Neural cell (in vitro differentiated cells): ENCODE measurements at regions not wholly inside any gene's neighbourhood (a gene's known extent, or its start where the extent isn't known, plus 50 kb on each side); places are given as distances from the start of the nearest gene placed in this dataset.

Experiments
- CTCF ChIP-seq: fragments of 450-650 bp; IDR thresholded peaks from 2 replicates; pipeline ENCODE4 v1.5.1; 2014; ENCODE audit warnings: antibody characterized with exemption, mild to moderate bottlenecking, moderate library complexity; ENCODE audit not compliant: poor library complexity, severe bottlenecking
- EZH2 ChIP-seq: fragments of 200-600, 300-800 bp; shearing (Covaris generic), sonication (generic); IDR thresholded peaks from 2 replicates; pipeline ENCODE4 v1.6.1; 2014; ENCODE audit warnings: antibody characterized with exemption, low read length, borderline replicate concordance, mild to moderate bottlenecking; ENCODE audit not compliant: insufficient read depth, poor library complexity, severe bottlenecking
- MXI1 ChIP-seq: fragments of 450-650 bp; conservative IDR thresholded peaks from 2 replicates; pipeline ENCODE4 v1.6.1; 2014; ENCODE audit warnings: antibody characterized with exemption, mild to moderate bottlenecking; ENCODE audit not compliant: poor library complexity, severe bottlenecking

GRCh38 chr18:37956902-37957301 lies 391.3 kb upstream of the CELF4 start:
- TF ChIP-seq CTCF (no peak), EZH2 (no peak), MXI1 (no peak)
